Gastrocnemius medialis (tissue), 4 donors: ENCODE measurements at regions not wholly inside any gene's neighbourhood (a gene's known extent, or its start where the extent isn't known, plus 50 kb on each side); places are given as distances from the start of the nearest gene placed in this dataset.
A peak's percentile ranks its signal among the peaks of the same experiment; 100 is the strongest.
"Not testable (repeated sequence)": the region's sequence is repeated elsewhere in the genome, so short reads cannot be mapped to it uniquely, and the experiment has no call there.

Experiments used
- ATAC-seq, 2 donors: fragments of 150-250 bp; one replicate each; pipeline ENCODE4 v1.9.1; 2016
- DNase-seq, 2 donors: peaks; one replicate each; pipeline ENCODE4 v3.0.0-alpha.2; 2019
- H3K27ac ChIP-seq, 4 donors: fragments of 200-600 bp; sonication (generic); 1 replicate in 1 of 4; 2 replicates in 3 of 4; pipeline ENCODE4 v1.5.1; 2016 to 2018; ENCODE audit warnings: mild to moderate bottlenecking in 2 of 4, moderate library complexity in 1 of 4
- H3K27me3 ChIP-seq, 3 donors: fragments of 200-600 bp; sonication (generic) in 2 of 3; 1 replicate in 1 of 3; 2 replicates in 2 of 3; pipeline versions ENCODE4 v1.5.1 to v1.6.0; 2016 to 2019; ENCODE audit warnings: mild to moderate bottlenecking in 1 of 3, moderate library complexity in 1 of 3
- H3K36me3 ChIP-seq, 2 donors: fragments of 200-600 bp; sonication (generic) in 1 of 2; one replicate each; pipeline ENCODE4 v1.5.1; 2017 to 2018
- H3K4me1 ChIP-seq, 2 donors: fragments of 200-600 bp; sonication (generic) in 1 of 2; one replicate each; pipeline ENCODE4 v1.5.1; 2016 to 2017; ENCODE audit warnings: mild to moderate bottlenecking in 2 of 2
- H3K4me3 ChIP-seq, 4 donors: fragments of 200-600 bp; sonication (generic) in 3 of 4; 1 replicate in 1 of 4; 2 replicates in 3 of 4; pipeline ENCODE4 v1.5.1; 2016 to 2019; ENCODE audit warnings: mild to moderate bottlenecking in 2 of 4
- H3K9me3 ChIP-seq, 3 donors: fragments of 200-600 bp; sonication (generic) in 2 of 3; 1 replicate in 1 of 3; 2 replicates in 2 of 3; pipeline ENCODE4 v1.5.1; 2016 to 2019
- in situ Hi-C, 4 donors: fragments of 200-750 bp; cut with MboI; loops; one replicate each; pipeline versions ENCODE4 v1.15.0 to v1.8.0; 2017; ENCODE audit warnings: low sequenced_read_pairs in 4 of 4
- intact Hi-C: fragments of 100-400 bp; cut with DNase I; formaldehyde crosslinking; loops from one replicate; pipeline ENCODE4 v1.15.1; 2023; ENCODE audit warnings: low total_unique reads
- TF ChIP-seq, protein P1 (sequence below), 5 experiments: fragments of 450-650 bp in 3 of 5; fragments of 200-600 bp in 2 of 5; sonication (generic) in 2 of 5; IDR thresholded peaks in 4 of 5; conservative IDR thresholded peaks in 1 of 5; 1 replicate in 4 of 5; 2 replicates in 1 of 5; pipeline ENCODE4 v1.5.1; 2016 to 2019; ENCODE audit warnings: antibody characterized with exemption in 5 of 5, mild to moderate bottlenecking in 3 of 5, moderate library complexity in 3 of 5

- H3K36me3 ChIP-seq, intact Hi-C loops, ATAC-seq, DNase-seq, H3K4me1 ChIP-seq, H3K4me3 ChIP-seq, H3K27me3 ChIP-seq, H3K27ac ChIP-seq, H3K9me3 ChIP-seq, in situ Hi-C loops: not testable (repeated sequence)
Observed at GRCh38 chr2:132317026-132317680, 99.5 kb upstream of the GPR39 start.

DNA sequence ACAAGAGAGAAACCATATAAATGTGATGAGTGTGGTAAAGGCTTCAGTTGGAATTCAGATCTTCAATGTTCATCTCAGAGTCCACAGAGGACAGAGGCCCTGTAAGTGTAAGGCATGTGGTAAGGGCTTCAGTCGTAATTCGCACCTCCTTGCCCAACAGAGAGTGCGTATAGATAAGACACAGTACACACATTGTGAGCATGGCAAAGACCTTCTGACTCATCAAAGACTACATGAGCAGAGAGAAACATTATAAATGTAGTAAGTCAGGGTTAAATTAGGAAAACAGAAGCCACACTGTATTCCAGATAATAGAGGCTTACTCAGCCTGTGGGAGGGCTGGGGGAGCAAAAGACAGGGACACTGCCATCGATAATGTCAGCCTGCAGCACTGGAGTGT lies 98.1 kb upstream of the GPR39 start:
- H3K9me3 ChIP-seq, H3K4me1 ChIP-seq, ATAC-seq, H3K4me3 ChIP-seq, H3K36me3 ChIP-seq, intact Hi-C loops, DNase-seq, H3K27ac ChIP-seq, H3K27me3 ChIP-seq, in situ Hi-C loops: not testable (repeated sequence)

GRCh38 chr2:132324005-132324404 lies 92.6 kb upstream of the GPR39 start:
- H3K4me3 ChIP-seq, H3K27me3 ChIP-seq, in situ Hi-C loops, H3K27ac ChIP-seq, H3K9me3 ChIP-seq, intact Hi-C loops, H3K4me1 ChIP-seq, H3K36me3 ChIP-seq: not testable (repeated sequence)
- ATAC-seq (peak in 1 of 2 donors; percentile 77), DNase-seq (peak in 1 of 2 donors; percentile 13)

DNA sequence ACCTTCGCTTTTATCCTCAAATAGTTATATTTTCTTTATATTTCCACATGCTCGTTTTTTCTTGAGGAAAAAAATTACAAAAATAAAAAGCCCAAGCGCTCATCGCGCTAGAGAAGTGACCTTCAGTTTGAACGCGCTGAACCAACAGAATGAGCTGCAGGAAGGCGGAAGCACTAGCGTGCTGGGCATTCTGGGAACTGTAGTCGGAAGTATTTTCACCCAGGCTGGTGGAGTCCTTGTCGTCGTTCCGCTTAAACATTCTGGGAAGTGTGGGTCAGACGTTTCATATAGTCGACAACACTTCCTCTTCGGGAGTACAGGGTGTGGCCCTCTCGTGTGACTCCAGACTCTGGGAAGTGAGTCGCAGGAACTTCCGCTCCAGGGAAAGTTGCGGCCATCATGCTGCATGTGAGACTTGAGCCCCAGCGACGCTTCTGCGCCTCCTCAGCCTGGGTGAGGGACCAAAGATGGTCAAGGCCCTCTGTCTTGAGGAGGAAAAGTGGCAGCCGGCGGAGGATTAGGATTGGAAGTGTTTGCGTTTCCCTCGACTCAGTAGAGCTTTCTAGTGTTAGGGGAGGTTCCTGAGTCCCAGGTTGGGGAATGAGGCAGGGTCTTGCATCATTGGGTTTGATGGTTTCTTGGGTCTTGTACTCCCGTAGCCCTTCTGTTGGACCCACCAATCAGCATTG lies 84.1 kb upstream of the GPR39 start:
- intact Hi-C loops, H3K27me3 ChIP-seq, in situ Hi-C loops, H3K4me1 ChIP-seq, H3K9me3 ChIP-seq, H3K27ac ChIP-seq, H3K4me3 ChIP-seq, ATAC-seq, H3K36me3 ChIP-seq, DNase-seq: not testable (repeated sequence)

- intact Hi-C loops, result not testable (repeated sequence)
Observed at GRCh38 chr2:132337135-132337534, 79.5 kb upstream of the GPR39 start.

GRCh38 chr2:132337844-132338243 lies 78.8 kb upstream of the GPR39 start:
- in situ Hi-C loops, H3K27me3 ChIP-seq, H3K4me1 ChIP-seq, H3K4me3 ChIP-seq, DNase-seq, ATAC-seq, H3K27ac ChIP-seq, intact Hi-C loops, H3K9me3 ChIP-seq, H3K36me3 ChIP-seq: not testable (repeated sequence)

More at GRCh38 chr2:132337135-132337534, 79.5 kb upstream of the GPR39 start:
- ATAC-seq, H3K9me3 ChIP-seq, H3K27me3 ChIP-seq, H3K36me3 ChIP-seq, H3K4me3 ChIP-seq, H3K27ac ChIP-seq, DNase-seq, in situ Hi-C loops, H3K4me1 ChIP-seq: not testable (repeated sequence)

- Histone ChIP-seq H3K4me3 (peak overlapping the region; percentile 53 to 76 (median 58)), H3K27ac (peak overlapping the region; percentile 59 to 86 (median 74))
- DNase-seq (peak; percentile 65 to 88), ATAC-seq (peak; percentile 100)
- intact Hi-C loops, H3K36me3 ChIP-seq, H3K9me3 ChIP-seq, H3K4me1 ChIP-seq, H3K27me3 ChIP-seq, in situ Hi-C loops: not testable (repeated sequence)
Observed at GRCh38 chr2:132347041-132347780, 69.4 kb upstream of the GPR39 start.

GRCh38 chr2:132349092-132349687 lies 67.4 kb upstream of the GPR39 start:
- DNase-seq, H3K9me3 ChIP-seq, ATAC-seq, H3K4me1 ChIP-seq, in situ Hi-C loops, H3K36me3 ChIP-seq, H3K4me3 ChIP-seq, H3K27ac ChIP-seq, H3K27me3 ChIP-seq, intact Hi-C loops: not testable (repeated sequence)
- TF ChIP-seq, protein P1, sequence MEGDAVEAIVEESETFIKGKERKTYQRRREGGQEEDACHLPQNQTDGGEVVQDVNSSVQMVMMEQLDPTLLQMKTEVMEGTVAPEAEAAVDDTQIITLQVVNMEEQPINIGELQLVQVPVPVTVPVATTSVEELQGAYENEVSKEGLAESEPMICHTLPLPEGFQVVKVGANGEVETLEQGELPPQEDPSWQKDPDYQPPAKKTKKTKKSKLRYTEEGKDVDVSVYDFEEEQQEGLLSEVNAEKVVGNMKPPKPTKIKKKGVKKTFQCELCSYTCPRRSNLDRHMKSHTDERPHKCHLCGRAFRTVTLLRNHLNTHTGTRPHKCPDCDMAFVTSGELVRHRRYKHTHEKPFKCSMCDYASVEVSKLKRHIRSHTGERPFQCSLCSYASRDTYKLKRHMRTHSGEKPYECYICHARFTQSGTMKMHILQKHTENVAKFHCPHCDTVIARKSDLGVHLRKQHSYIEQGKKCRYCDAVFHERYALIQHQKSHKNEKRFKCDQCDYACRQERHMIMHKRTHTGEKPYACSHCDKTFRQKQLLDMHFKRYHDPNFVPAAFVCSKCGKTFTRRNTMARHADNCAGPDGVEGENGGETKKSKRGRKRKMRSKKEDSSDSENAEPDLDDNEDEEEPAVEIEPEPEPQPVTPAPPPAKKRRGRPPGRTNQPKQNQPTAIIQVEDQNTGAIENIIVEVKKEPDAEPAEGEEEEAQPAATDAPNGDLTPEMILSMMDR (IDR thresholded peaks at IDR 0.05 in 4 of 5, conservative IDR thresholded peaks at IDR 0.05 in 1 of 5), result peak in 3 of 5 experiments; percentile 25 to 49 (median 38)

GRCh38 chr2:132351668-132352067 lies 64.9 kb upstream of the GPR39 start:
- intact Hi-C loops, H3K27me3 ChIP-seq, H3K4me3 ChIP-seq, ATAC-seq, DNase-seq, H3K9me3 ChIP-seq, H3K27ac ChIP-seq, H3K4me1 ChIP-seq, in situ Hi-C loops, H3K36me3 ChIP-seq: not testable (repeated sequence)

- H3K27me3 ChIP-seq, H3K27ac ChIP-seq: not testable (repeated sequence)
Observed at GRCh38 chr2:132352481-132353001, 64.1 kb upstream of the GPR39 start.

More at GRCh38 chr2:132352481-132353001, 64.1 kb upstream of the GPR39 start:
- ATAC-seq, H3K9me3 ChIP-seq, in situ Hi-C loops, intact Hi-C loops, H3K36me3 ChIP-seq, H3K4me1 ChIP-seq: not testable (repeated sequence)
- peak overlapping the region; percentile 52 to 60 (median 56) for H3K4me3 ChIP-seq
- peak in 1 of 2 donors; percentile 27 for DNase-seq
